Right hindlimb (tissue), 1 donor: ENCODE measurements at regions not wholly inside any gene's neighbourhood (a gene's known extent, or its start where the extent isn't known, plus 50 kb on each side); places are given as distances from the start of the nearest gene placed in this dataset.
"Not testable (repeated sequence)": the region's sequence is repeated elsewhere in the genome, so short reads cannot be mapped to it uniquely, and the experiment has no call there.

Experiments
- DNase-seq: peaks from one replicate; pipeline ENCODE4 v3.0.0-alpha.2; 2018

- DNase-seq, result not testable (repeated sequence)
Measured at GRCh38 chr1:196366-196765, 255.1 kb downstream of the OR4F29 start.

DNA sequence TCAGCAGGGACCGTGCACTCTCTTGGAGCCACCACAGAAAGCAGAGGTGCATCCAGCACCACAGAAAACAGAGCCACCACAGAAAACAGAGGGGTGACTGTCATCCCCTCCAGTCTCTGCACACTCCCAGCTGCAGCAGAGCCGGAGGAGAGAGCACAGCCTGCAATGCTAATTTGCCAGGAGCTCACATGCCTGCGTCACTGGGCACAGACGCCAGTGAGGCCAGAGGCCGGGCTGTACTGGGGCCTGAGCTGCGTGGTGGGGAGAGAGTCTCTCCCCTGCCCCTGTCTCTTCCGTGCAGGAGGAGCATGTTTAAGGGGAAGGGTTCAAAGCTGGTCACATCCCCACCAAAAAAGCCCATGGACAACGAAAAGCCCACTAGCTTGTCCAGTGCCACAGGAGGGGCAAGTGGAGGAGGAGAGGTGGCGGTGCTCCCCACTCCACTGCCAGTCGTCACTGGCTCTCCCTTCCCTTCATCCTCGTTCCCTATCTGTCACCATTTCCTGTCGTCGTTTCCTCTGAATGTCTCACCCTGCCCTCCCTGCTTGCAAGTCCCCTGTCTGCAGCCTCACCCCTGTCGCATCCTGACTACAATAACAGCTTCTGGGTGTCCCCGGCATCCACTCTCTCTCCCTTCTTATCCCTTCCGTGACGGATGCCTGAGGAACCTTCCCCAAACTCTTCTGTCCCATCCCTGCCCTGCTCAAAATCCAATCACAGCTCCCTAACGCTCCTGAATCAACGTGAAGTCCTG, 260.0 kb downstream of the OR4F29 start:
- DNase-seq, result peak; percentile 13

GRCh38 chr1:190678-191077, 260.8 kb downstream of the OR4F29 start:
- DNase-seq, result not testable (repeated sequence)

GRCh38 chr1:189915-190314, 261.6 kb downstream of the OR4F29 start:
- not testable (repeated sequence) for DNase-seq

DNA sequence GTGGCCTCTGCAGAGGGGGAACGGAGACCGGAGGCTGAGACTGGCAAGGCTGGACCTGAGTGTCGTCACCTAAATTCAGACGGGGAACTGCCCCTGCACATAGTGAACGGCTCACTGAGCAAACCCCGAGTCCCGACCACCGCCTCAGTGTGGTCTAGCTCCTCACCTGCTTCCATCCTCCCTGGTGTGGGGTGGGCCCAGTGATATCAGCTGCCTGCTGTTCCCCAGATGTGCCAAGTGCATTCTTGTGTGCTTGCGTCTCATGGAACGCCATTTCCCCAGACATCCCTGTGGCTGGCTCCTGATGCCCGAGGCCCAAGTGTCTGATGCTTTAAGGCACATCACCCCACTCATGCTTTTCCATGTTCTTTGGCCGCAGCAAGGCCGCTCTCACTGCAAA, 262.2 kb downstream of the OR4F29 start:
- not testable (repeated sequence) for DNase-seq

DNA sequence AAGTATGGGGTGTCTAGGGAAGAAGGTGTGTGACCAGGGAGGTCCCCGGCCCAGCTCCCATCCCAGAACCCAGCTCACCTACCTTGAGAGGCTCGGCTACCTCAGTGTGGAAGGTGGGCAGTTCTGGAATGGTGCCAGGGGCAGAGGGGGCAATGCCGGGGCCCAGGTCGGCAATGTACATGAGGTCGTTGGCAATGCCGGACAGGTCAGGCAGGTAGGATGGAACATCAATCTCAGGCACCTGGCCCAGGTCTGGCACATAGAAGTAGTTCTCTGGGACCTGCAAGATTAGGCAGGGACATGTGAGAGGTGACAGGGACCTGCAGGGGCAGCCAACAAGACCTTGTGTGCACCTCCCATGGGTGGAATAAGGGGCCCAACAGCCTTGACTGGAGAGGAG, 264.2 kb downstream of the OR4F29 start:
- not testable (repeated sequence) for DNase-seq

- not testable (repeated sequence) for DNase-seq
Measured at GRCh38 chr1:186691-187131, 264.8 kb downstream of the OR4F29 start.

DNA sequence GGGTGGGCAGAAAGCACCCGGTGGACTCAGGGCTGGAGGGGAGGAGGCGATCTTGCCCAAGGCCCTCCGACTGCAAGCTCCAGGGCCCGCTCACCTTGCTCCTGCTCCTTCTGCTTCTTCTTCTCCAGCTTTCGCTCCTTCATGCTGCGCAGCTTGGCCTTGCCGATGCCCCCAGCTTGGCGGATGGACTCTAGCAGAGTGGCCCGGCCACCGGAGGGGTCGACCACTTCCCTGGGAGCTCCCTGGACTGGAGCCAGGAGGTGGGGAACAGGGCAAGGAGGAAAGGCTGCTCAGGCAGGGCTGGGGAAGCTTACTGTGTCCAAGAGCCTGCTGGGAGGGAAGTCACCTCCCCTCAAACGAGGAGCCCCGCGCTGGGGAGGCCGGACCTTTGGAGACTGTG, 265.3 kb downstream of the OR4F29 start:
- not testable (repeated sequence) for DNase-seq

GRCh38 chr1:185526-185925, 266.0 kb downstream of the OR4F29 start:
- not testable (repeated sequence) for DNase-seq

GRCh38 chr1:184336-184686, 267.2 kb downstream of the OR4F29 start:
- DNase-seq, result not testable (repeated sequence)

GRCh38 chr1:183620-184335, 267.7 kb downstream of the OR4F29 start:
- DNase-seq, result not testable (repeated sequence)

- not testable (repeated sequence) for DNase-seq
Measured at GRCh38 chr1:183081-183480, 268.4 kb downstream of the OR4F29 start.

DNA sequence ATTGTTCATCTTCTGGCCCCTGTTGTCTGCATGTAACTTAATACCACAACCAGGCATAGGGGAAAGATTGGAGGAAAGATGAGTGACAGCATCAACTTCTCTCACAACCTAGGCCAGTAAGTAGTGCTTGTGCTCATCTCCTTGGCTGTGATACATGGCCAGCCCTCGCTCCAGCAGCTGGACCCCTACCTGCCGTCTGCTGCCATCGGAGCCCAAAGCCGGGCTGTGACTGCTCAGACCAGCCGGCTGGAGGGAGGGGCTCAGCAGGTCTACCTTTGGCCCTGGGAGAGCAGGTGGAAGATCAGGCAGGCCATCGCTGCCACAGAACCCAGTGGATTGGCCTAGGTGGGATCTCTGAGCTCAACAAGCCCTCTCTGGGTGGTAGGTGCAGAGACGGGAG, 268.8 kb downstream of the OR4F29 start:
- not testable (repeated sequence) for DNase-seq

DNA sequence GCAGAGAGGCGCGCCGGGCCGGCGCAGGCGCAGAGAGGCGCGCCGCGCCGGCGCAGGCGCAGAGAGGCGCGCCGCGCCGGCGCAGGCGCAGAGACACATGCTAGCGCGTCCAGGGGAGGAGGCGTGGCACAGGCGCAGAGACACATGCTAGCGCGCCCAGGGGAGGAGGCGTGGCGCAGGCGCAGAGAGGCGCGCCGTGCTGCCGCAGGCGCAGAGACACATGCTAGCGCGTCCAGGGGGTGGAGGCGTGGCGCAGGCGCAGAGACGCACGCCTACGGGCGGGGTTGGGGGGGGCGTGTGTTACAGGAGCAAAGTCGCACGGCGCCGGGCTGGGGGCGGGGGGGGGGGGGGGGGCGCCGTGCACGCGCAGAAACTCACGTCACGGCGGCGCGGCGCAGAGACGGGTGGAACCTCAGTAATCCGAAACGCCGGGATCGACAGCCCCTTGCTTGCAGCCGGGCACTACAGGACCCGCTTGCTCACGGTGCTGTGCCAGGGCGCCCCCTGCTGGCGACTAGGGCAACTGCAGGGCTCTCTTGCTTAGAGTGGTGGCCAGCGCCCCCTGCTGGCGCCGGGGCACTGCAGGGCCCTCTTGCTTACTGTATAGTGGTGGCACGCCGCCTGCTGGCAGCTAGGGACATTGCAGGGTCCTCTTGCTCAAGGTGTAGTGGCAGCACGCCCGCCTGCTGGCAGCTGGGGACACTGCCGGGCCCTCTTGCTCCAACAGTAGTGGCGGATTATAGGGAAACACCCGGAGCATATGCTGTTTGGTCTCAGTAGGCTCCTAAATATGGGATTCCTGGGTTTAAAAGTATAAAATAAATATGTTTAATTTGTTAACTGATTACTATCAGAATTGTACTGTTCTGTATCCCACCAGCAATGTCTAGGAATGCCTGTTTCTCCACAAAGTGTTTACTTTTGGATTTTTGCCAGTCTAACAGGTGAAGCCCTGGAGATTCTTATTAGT, 269.9 kb downstream of the OR4F29 start:
- DNase-seq, result peak; percentile 76

DNA sequence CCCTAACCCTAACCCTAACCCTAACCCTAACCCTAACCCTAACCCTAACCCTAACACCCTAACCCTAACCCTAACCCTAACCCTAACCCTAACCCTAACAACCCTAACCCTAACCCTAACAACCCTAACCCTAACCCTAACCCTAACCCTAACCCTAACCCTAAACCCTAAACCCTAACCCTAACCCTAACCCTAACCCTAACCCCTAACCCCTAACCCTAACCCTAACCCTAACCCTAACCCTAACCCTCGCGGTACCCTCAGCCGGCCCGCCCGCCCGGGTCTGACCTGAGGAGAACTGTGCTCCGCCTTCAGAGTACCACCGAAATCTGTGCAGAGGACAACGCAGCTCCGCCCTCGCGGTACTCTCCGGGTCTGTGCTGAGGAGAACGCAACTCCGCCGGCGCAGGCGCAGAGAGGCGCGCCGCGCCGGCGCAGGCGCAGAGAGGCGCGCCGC, 270.7 kb downstream of the OR4F29 start:
- DNase-seq, result not testable (repeated sequence)

- not testable (repeated sequence) for DNase-seq
Measured at GRCh38 chr1:138842-139241, 312.6 kb downstream of the OR4F29 start.

DNA sequence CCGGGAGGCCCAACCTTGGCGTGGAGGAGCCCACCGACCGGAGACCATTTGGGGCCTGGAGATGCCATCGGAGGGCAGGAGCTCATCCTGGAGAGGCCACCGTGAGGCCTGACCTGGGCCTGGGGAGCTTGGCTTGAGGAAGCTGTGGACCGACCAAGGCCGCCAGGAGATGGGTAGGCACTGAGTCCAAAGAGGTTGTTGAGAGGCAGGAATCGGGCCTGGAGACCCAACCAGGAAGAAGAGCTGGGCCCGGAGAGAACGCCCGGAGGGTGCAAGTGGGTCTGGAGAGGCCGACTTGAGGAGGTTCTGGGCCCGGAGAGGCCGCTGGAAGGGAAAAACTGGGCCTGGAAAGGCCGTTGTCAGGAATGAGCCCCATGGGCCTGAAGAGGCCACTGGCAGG, 313.8 kb downstream of the OR4F29 start:
- not testable (repeated sequence) for DNase-seq

DNA sequence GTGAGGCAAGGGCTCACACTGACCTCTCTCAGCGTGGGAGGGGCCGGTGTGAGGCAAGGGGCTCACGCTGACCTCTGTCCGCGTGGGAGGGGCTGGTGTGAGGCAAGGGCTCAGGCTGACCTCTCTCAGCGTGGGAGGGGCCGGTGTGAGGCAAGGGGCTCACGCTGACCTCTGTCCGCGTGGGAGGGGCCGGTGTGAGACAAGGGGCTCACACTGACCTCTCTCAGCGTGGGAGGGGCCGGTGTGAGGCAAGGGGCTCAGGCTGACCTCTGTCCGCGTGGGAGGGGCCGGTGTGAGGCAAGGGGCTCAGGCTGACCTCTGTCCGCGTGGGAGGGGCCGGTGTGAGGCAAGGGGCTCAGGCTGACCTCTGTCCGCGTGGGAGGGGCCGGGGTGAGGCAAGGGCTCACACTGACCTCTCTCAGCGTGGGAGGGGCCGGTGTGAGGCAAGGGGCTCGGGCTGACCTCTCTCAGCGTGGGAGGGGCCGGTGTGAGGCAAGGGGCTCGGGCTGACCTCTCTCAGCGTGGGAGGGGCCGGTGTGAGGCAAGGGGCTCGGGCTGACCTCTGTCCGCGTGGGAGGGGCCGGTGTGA, 315.0 kb downstream of the OR4F29 start:
- not testable (repeated sequence) for DNase-seq

GRCh38 chr1:134936-135335, 316.5 kb downstream of the OR4F29 start:
- not testable (repeated sequence) for DNase-seq

DNA sequence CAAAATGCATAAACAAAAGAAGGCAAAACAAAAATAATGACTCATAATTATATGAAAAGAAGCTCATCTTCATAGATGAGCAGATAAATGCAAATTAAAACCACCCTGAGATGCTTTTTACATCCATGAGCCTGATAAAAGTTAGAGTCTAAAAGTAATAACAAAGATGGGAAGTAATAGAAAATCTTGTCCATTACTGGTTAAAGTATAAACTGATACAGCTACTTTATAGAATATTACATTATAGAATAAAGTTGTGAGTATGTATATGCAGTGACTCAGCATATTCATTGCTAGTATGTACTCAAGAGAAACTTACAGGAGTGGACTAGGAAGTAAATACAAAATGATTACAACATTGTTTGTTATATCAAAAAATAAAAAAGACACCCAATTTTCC, 333.0 kb downstream of the OR4F29 start:
- not testable (repeated sequence) for DNase-seq

- DNase-seq, result not testable (repeated sequence)
Measured at GRCh38 chr1:115534-115933, 335.9 kb downstream of the OR4F29 start.

DNA sequence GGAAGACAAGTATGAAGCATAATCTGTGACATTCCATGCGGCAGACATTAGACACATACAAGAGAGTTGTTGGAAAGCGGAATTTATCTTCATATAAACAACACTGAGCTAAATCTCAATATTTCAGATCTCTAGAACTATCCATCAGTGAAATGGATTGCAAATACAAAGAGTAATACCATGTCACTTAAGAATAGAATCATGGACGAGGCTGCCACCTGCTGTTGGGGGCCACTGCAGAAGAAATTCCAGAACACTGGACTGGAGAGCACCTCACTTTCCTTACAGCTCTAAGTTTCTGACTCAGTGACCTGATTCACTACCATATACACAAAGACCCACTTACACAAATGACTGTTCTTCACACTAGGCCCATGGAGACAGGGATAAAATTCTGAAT, 346.7 kb downstream of the OR4F29 start:
- DNase-seq, result not testable (repeated sequence)
